BLaER1 treated with 17β-estradiol and CSF1 and Interleukin-3, amounts not matched to agents 10 nM and 100 nM (cell line): ENCODE measurements at regions not wholly inside any gene's neighbourhood (a gene's known extent, or its start where the extent isn't known, plus 50 kb on each side); places are given as distances from the start of the nearest gene placed in this dataset.
A peak's percentile ranks its signal among the peaks of the same experiment; 100 is the strongest.

Experiments
- H3K27ac ChIP-seq, 11 experiments: shearing (Covaris generic); formaldehyde crosslinking; 2 replicates each; pipeline ENCODE4 v1.8.1; 2022
- H3K27me3 ChIP-seq, 11 experiments: shearing (Covaris generic); formaldehyde crosslinking; 2 replicates each; pipeline ENCODE4 v1.8.1; 2022
- H3K36me3 ChIP-seq, 11 experiments: shearing (Covaris generic); formaldehyde crosslinking; 2 replicates each; pipeline ENCODE4 v1.8.1; 2022
- H3K4me1 ChIP-seq, 10 experiments: shearing (Covaris generic); formaldehyde crosslinking; 2 replicates each; pipeline ENCODE4 v1.8.1; 2022
- H3K4me2 ChIP-seq, 11 experiments: shearing (Covaris generic); formaldehyde crosslinking; 2 replicates each; pipeline ENCODE4 v1.8.1; 2022
- H3K4me3 ChIP-seq, 10 experiments: shearing (Covaris generic); formaldehyde crosslinking; 2 replicates each; pipeline ENCODE4 v1.8.1; 2022
- H3K9ac ChIP-seq, 11 experiments: shearing (Covaris generic); formaldehyde crosslinking; 2 replicates each; pipeline ENCODE4 v1.8.1; 2022
- H3K9me3 ChIP-seq, 11 experiments: shearing (Covaris generic); formaldehyde crosslinking; replicated peaks in 1 of 11; 2 replicates each; pipeline ENCODE4 v1.8.1; 2022
- H4K20me1 ChIP-seq, 11 experiments: shearing (Covaris generic); formaldehyde crosslinking; 2 replicates each; pipeline ENCODE4 v1.8.1; 2022
- Cebpa-rat ChIP-seq, 11 experiments: shearing (Covaris generic); IDR thresholded peaks; 2 replicates each; pipeline ENCODE4 v1.8.1; 2022

- TF ChIP-seq Cebpa-rat (IDR thresholded peaks at IDR 0.05) = no peak
- Histone ChIP-seq H3K4me1 (peaks cover 0 to 5% (median 0%) of the 10 kb centered on the region in 10 experiments; a peak in 3 of 20 replicates), H3K27ac (no peak overlapping the region)
Measured at GRCh38 chr2:150598383-150598782, 110.9 kb upstream of the RND3 start.

DNA sequence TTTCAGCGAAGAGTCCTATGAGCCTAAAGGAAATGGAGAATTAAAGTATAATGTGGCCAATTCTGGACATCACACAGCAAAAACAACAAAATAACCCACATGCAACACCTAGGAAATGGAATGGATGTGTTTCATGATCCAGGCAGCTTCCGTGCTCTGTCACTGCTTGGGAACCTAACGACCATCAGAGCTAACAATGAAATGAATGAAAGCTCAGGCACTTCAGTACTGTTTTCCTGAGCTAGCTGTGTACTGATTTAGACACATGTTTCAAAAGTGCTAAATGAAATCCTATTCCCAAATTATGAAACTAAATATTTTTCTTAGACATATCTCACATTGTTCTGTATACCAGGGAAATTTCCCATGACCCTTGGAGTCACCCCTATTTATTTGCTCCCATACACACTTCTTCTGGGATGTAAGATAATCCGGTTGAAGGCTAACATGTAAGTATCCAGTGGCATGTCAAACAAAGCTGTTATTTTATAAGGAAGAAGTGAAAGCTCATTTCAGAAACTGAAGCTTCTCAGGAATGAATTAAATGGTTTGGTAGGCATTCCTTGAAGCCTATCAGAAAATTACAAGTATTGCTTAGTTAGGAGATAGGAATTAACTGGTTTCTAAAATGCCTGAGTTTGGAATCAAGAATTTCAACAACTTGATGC lies 108.5 kb upstream of the RND3 start:
- H4K20me1 ChIP-seq = no peaks in the 10 kb centered on the region
- H3K27ac ChIP-seq = no peak overlapping the region
- H3K27me3 ChIP-seq = no peaks in the 10 kb centered on the region
- peaks cover 0 to 5% (median 0%) of the 10 kb centered on the region in 10 experiments; a peak in 3 of 20 replicates for H3K4me1 ChIP-seq
- no peaks in the 10 kb centered on the region for H3K9me3 ChIP-seq
- H3K4me2 ChIP-seq = no peak overlapping the region
- no peak overlapping the region for H3K9ac ChIP-seq
- no peak for TF ChIP-seq Cebpa-rat (IDR thresholded peaks at IDR 0.05)
- no peak overlapping the region for H3K4me3 ChIP-seq
- H3K36me3 ChIP-seq = no peaks in the 10 kb centered on the region

More at GRCh38 chr2:150598383-150598782, 110.9 kb upstream of the RND3 start:
- H4K20me1 ChIP-seq = no peaks in the 10 kb centered on the region
- H3K27me3 ChIP-seq = no peaks in the 10 kb centered on the region
- no peaks in the 10 kb centered on the region for H3K9me3 ChIP-seq
- no peak overlapping the region for H3K9ac ChIP-seq
- no peaks in the 10 kb centered on the region for H3K36me3 ChIP-seq
- peak overlapping the region in 1 of 11 experiments; percentile 26; a peak in 2 of 22 replicates for H3K4me2 ChIP-seq
- no peak overlapping the region for H3K4me3 ChIP-seq

DNA sequence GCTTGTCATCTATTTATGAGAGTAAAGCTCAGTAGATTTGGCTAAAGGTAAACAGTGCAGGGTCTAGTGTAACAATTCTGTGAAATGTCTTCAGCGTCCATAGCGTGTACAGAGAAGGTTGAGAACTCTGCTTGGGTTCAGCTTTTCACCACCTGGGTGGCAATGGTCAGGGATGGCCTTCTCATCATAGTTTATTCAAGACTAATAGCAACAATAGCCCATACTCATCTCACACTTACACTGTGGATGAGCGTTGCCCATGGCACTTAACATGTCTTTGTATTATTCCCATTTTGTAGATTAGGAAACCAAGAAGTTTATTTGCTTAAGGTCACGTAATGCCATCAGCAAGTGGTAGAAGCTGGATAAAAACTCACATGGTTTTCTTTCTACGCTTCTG lies 106.8 kb upstream of the RND3 start:
- Histone ChIP-seq H3K9me3 (no peaks in the 10 kb centered on the region), H3K27ac (no peak overlapping the region)
- no peak for TF ChIP-seq Cebpa-rat (IDR thresholded peaks at IDR 0.05)

GRCh38 chr2:150591496-150592285 lies 104.2 kb upstream of the RND3 start:
- Histone ChIP-seq H3K4me2 (no peak overlapping the region), H4K20me1 (no peaks in the 10 kb centered on the region), H3K36me3 (no peaks in the 10 kb centered on the region), H3K4me3 (no peak overlapping the region), H3K27ac (no peak overlapping the region), H3K9ac (no peak overlapping the region), H3K4me1 (peaks cover 0 to 12% (median 0%) of the 10 kb centered on the region in 10 experiments; a peak in 4 of 20 replicates), H3K27me3 (no peaks in the 10 kb centered on the region), H3K9me3 (no peaks in the 10 kb centered on the region)
- no peak for TF ChIP-seq Cebpa-rat (IDR thresholded peaks at IDR 0.05)

More for the DNA sequence above, 106.8 kb upstream of the RND3 start:
- no peaks in the 10 kb centered on the region for H4K20me1 ChIP-seq
- H3K9ac ChIP-seq = no peak overlapping the region
- H3K36me3 ChIP-seq = no peaks in the 10 kb centered on the region
- no peak overlapping the region for H3K4me2 ChIP-seq
- no peak overlapping the region for H3K4me3 ChIP-seq
- peaks cover 0 to 5% (median 0%) of the 10 kb centered on the region in 10 experiments; a peak in 2 of 20 replicates for H3K4me1 ChIP-seq
- H3K27me3 ChIP-seq = no peaks in the 10 kb centered on the region

GRCh38 chr2:150589681-150590080 lies 102.2 kb upstream of the RND3 start:
- Histone ChIP-seq H3K4me2 (no peak overlapping the region), H3K27me3 (no peaks in the 10 kb centered on the region), H4K20me1 (no peaks in the 10 kb centered on the region), H3K9me3 (no peaks in the 10 kb centered on the region), H3K27ac (no peak overlapping the region), H3K36me3 (no peaks in the 10 kb centered on the region), H3K4me1 (peaks cover 0 to 18% (median 0%) of the 10 kb centered on the region in 10 experiments; a peak in 4 of 20 replicates), H3K9ac (no peak overlapping the region), H3K4me3 (no peak overlapping the region)
- TF ChIP-seq Cebpa-rat (IDR thresholded peaks at IDR 0.05) = no peak

- Histone ChIP-seq H3K9ac (no peak overlapping the region), H3K4me2 (no peak overlapping the region), H3K4me1 (peaks cover 0 to 18% (median 0%) of the 10 kb centered on the region in 10 experiments; a peak in 4 of 20 replicates), H4K20me1 (no peaks in the 10 kb centered on the region), H3K9me3 (no peaks in the 10 kb centered on the region), H3K27me3 (no peaks in the 10 kb centered on the region), H3K4me3 (no peak overlapping the region), H3K27ac (no peak overlapping the region), H3K36me3 (no peaks in the 10 kb centered on the region)
- no peak for TF ChIP-seq Cebpa-rat (IDR thresholded peaks at IDR 0.05)
Measured at GRCh38 chr2:150588506-150588870, 101.0 kb upstream of the RND3 start.

- Histone ChIP-seq H3K9me3 (no peaks in the 10 kb centered on the region), H3K4me3 (no peak overlapping the region), H3K27ac (peak overlapping the region in 2 of 11 experiments; percentile 6 to 56; a peak in 2 of 22 replicates), H3K4me1 (peaks cover 0 to 18% (median 0%) of the 10 kb centered on the region in 10 experiments; a peak in 4 of 20 replicates), H3K36me3 (no peaks in the 10 kb centered on the region), H3K27me3 (no peaks in the 10 kb centered on the region), H3K4me2 (peak overlapping the region in 2 of 11 experiments; percentile 14 to 56; a peak in 4 of 22 replicates), H4K20me1 (no peaks in the 10 kb centered on the region), H3K9ac (peak overlapping the region in 1 of 11 experiments; percentile 33; a peak in 1 of 22 replicates)
- TF ChIP-seq Cebpa-rat (IDR thresholded peaks at IDR 0.05) = no peak
Measured at GRCh38 chr2:150587547-150588505, 100.4 kb upstream of the RND3 start.

DNA sequence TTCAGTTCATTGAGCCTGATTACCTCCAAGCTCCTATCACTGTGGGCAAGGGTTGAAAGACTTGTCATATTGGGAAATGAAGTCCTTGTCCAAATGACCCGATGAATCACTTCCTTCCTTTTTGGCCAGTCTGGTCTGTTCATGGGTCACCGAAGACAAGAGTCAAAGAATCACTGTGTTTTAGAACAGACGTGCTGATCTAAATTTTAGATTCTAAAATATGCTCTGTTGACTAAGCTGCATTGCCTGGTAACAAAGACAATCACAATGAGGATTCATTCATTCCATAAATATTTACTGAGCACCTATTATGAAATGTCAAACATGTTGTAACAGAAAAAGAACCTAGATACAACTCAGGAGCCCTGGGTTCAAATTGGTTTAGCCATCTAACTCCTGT lies 99.4 kb upstream of the RND3 start:
- H3K27me3 ChIP-seq = no peaks in the 10 kb centered on the region
- no peak overlapping the region for H3K4me3 ChIP-seq
- no peak for TF ChIP-seq Cebpa-rat (IDR thresholded peaks at IDR 0.05)
- H4K20me1 ChIP-seq = no peaks in the 10 kb centered on the region
- H3K9ac ChIP-seq = no peak overlapping the region
- no peaks in the 10 kb centered on the region for H3K36me3 ChIP-seq
- H3K27ac ChIP-seq = peak overlapping the region in 2 of 11 experiments; percentile 6 to 56; a peak in 2 of 22 replicates
- H3K4me1 ChIP-seq = peaks cover 0 to 18% (median 0%) of the 10 kb centered on the region in 10 experiments; a peak in 4 of 20 replicates
- H3K4me2 ChIP-seq = peak overlapping the region in 3 of 11 experiments; percentile 11 to 56 (median 14); a peak in 5 of 22 replicates
- no peaks in the 10 kb centered on the region for H3K9me3 ChIP-seq
